Gastroesophageal sphincter (tissue), 3 donors: ENCODE measurements at regions not wholly inside any gene's neighbourhood (a gene's known extent, or its start where the extent isn't known, plus 50 kb on each side); places are given as distances from the start of the nearest gene placed in this dataset.

Experiments
- EP300 ChIP-seq: sonication (generic); formaldehyde crosslinking; IDR thresholded peaks from one replicate; pipeline ENCODE4 v1.6.1; 2017; ENCODE audit warnings: antibody characterized with exemption, mild to moderate bottlenecking
- POLR2A ChIP-seq, 2 donors: fragments of 450-650 bp; IDR thresholded peaks; one replicate each; pipeline ENCODE4 v1.6.1; 2017; ENCODE audit warnings: antibody characterized with exemption in 2 of 2, mild to moderate bottlenecking in 2 of 2, moderate library complexity in 1 of 2
- POLR2AphosphoS5 ChIP-seq: sonication (generic); formaldehyde crosslinking; IDR thresholded peaks from one replicate; pipeline ENCODE4 v1.6.1; 2017; ENCODE audit warnings: antibody characterized with exemption
- TF ChIP-seq, protein P1 (sequence below), 4 experiments: fragments of 200-600 bp in 2 of 4; fragments of 450-650 bp in 2 of 4; sonication (generic) in 1 of 4; IDR thresholded peaks; one replicate each; pipeline ENCODE4 v1.5.1; 2017 to 2019; ENCODE audit warnings: antibody characterized with exemption in 4 of 4, mild to moderate bottlenecking in 2 of 4, moderate library complexity in 2 of 4

DNA sequence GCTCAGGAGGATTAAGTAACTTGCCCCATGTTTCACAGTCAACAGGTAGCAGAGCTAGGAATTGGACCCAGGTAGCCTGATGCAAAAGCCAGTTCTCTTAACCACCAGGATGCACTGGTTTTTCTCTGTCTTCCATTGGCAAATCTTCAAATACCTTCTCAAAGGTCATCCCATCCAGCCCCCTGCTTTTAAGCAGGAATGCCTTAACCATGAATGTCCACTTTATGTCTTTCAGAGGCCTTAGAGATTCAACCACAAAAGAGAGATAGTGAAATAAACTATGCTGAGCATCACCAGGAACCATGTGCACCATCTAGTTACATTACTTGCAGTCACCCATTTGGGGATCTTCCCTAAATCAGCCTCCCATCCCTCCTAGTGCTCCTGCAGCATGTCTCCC lies 94.3 kb downstream of the C17orf67 start:
- TF ChIP-seq, protein P1, sequence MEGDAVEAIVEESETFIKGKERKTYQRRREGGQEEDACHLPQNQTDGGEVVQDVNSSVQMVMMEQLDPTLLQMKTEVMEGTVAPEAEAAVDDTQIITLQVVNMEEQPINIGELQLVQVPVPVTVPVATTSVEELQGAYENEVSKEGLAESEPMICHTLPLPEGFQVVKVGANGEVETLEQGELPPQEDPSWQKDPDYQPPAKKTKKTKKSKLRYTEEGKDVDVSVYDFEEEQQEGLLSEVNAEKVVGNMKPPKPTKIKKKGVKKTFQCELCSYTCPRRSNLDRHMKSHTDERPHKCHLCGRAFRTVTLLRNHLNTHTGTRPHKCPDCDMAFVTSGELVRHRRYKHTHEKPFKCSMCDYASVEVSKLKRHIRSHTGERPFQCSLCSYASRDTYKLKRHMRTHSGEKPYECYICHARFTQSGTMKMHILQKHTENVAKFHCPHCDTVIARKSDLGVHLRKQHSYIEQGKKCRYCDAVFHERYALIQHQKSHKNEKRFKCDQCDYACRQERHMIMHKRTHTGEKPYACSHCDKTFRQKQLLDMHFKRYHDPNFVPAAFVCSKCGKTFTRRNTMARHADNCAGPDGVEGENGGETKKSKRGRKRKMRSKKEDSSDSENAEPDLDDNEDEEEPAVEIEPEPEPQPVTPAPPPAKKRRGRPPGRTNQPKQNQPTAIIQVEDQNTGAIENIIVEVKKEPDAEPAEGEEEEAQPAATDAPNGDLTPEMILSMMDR (IDR thresholded peaks at IDR 0.05): no peak
- no peak for TF ChIP-seq POLR2A (IDR thresholded peaks at IDR 0.05)
- TF ChIP-seq POLR2AphosphoS5: no peak
- no peak for TF ChIP-seq EP300
